GM18505 (cell line): ENCODE measurements at regions not wholly inside any gene's neighbourhood (a gene's known extent, or its start where the extent isn't known, plus 50 kb on each side); places are given as distances from the start of the nearest gene placed in this dataset.

ENCODE experiments used
- ATAC-seq: cut with Tn5 transposase; IDR thresholded peaks from one replicate; pipeline ENCODE4 v1.9.1; 2021; ENCODE audit not compliant: unreplicated experiment
- POLR2A ChIP-seq: IDR thresholded peaks from 4 replicates; pipeline ENCODE4 v1.6.1; 2011; ENCODE audit warnings: borderline replicate concordance; ENCODE audit not compliant: insufficient read depth, insufficient read length; ENCODE audit errors: extremely low read depth

- ATAC-seq: no peak
- no peak for TF ChIP-seq POLR2A
These were observed 166.0 kb downstream of the TMEM182 start for GRCh38 chr2:102927854-102928267.

GRCh38 chr2:102929721-102930120 is 167.9 kb downstream of the TMEM182 start:
- no peak for ATAC-seq
- TF ChIP-seq POLR2A: no peak

GRCh38 chr2:102932501-102932900 is 170.7 kb downstream of the TMEM182 start:
- no peak for ATAC-seq

GRCh38 chr2:102939207-102939606 is 177.4 kb downstream of the TMEM182 start:
- no peak for TF ChIP-seq POLR2A
- no peak for ATAC-seq

More at GRCh38 chr2:102932501-102932900, 170.7 kb downstream of the TMEM182 start:
- TF ChIP-seq POLR2A: no peak

GRCh38 chr2:102940684-102941083 is 178.9 kb downstream of the TMEM182 start:
- ATAC-seq: no peak
- no peak for TF ChIP-seq POLR2A

GRCh38 chr2:102942107-102942506 is 180.3 kb downstream of the TMEM182 start:
- no peak for TF ChIP-seq POLR2A
- no peak for ATAC-seq

- ATAC-seq: no peak
- TF ChIP-seq POLR2A: no peak
These were observed 181.4 kb downstream of the TMEM182 start for GRCh38 chr2:102943251-102943650.

- ATAC-seq: no peak
These were observed 188.6 kb downstream of the TMEM182 start for GRCh38 chr2:102950371-102950946.

GRCh38 chr2:102951249-102951648 is 189.4 kb downstream of the TMEM182 start:
- no peak for ATAC-seq
- TF ChIP-seq POLR2A: no peak

More at GRCh38 chr2:102950371-102950946, 188.6 kb downstream of the TMEM182 start:
- TF ChIP-seq POLR2A: no peak

- no peak for ATAC-seq
- no peak for TF ChIP-seq POLR2A
These were observed 205.6 kb downstream of the TMEM182 start for GRCh38 chr2:102967451-102967850.

- TF ChIP-seq POLR2A: no peak
- ATAC-seq: no peak
These were observed 206.5 kb downstream of the TMEM182 start for GRCh38 chr2:102968375-102968774.

GRCh38 chr2:102971701-102972100 is 209.9 kb downstream of the TMEM182 start:
- no peak for TF ChIP-seq POLR2A
- ATAC-seq: no peak

GRCh38 chr2:102975996-102976975 is 214.5 kb downstream of the TMEM182 start:
- ATAC-seq: peak; percentile 61
- no peak for TF ChIP-seq POLR2A
